HG02642 (cell line): ENCODE measurements at regions not wholly inside any gene's neighbourhood (a gene's known extent, or its start where the extent isn't known, plus 50 kb on each side); places are given as distances from the start of the nearest gene placed in this dataset.
A peak's percentile ranks its signal among the peaks of the same experiment; 100 is the strongest.

Experiments
- ATAC-seq: cut with Tn5 transposase; IDR thresholded peaks from one replicate; pipeline ENCODE4 v1.9.1; 2021; ENCODE audit warnings: mild to moderate bottlenecking; ENCODE audit not compliant: unreplicated experiment, poor library complexity

DNA sequence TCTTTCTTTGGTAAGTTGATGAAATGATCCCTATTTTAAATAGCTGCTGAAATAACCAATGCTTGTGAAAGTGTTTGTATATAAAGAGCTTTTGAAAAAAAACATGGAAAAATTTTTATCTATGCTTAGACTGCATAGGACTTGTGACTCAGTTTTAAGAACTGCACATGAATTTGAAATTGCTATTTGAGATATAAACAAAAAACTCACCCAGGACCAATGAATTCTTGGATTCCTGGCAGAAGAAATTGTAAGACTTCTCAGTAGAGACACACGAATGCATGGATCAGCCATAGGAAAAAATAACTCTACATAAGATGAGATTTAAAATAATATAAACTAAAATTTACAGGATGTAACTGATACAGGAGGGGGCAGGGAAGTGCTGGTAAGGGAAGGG lies 278.8 kb upstream of the SORCS1 start:
- no peak for ATAC-seq

DNA sequence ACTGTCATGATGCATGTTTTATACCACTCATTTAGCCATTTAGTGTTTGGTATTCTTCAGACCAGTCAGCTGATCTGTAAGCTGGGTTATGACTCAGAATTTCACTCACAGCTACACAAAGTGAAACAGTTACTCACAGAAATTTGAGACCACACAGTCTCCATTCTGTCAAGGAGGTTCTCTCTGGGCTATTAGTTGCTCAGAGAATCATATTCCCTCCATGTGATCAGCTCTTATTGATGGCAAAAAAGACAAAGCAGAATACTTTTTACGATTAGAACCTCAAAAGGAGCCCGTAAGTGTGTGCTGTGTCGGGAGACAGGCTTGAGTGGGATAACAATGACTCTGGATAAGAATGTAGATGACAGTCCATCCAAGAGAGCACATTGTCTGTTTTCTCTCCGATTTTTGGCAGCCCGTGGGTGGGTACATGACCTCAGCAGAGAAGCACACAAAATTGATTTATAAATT lies 277.6 kb upstream of the SORCS1 start:
- peak; percentile 96 for ATAC-seq

DNA sequence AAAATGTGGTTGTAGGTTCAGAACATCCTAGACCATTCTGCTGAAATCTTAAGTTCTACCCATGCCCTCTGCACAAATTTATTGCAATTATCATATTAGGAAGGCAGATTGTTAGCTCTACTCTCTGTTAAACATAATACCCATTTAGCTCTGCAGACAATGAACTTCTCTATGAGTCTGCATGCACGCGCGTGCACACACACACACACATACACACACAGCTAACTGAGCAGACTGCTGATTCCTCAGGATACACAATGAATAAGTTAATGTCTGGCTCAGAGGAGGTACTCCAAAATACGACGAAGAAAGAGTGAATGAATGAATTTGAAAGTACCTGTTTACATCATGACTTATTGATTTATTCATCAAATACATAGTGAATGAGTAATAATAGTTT lies 276.2 kb upstream of the SORCS1 start:
- no peak for ATAC-seq

DNA sequence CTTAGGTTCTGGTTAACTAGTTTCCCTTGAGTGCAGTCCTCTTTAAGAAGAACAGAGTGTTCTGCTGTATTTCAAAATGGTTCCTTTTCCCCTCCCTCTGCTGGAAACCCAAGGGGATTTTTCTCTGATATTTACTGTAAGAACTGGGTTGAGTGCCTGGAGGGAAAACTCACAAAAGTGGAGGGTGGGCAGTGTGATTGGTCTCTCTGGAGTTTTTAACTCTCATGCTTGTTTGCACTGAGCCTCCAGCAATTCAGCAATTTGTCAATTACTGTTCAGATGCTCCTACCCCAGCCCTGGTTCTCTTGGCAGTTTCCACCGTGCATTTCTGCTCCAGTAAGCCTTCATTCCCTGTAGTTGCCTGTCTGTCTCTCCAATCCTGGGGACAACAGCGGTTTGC lies 273.4 kb upstream of the SORCS1 start:
- ATAC-seq: no peak

DNA sequence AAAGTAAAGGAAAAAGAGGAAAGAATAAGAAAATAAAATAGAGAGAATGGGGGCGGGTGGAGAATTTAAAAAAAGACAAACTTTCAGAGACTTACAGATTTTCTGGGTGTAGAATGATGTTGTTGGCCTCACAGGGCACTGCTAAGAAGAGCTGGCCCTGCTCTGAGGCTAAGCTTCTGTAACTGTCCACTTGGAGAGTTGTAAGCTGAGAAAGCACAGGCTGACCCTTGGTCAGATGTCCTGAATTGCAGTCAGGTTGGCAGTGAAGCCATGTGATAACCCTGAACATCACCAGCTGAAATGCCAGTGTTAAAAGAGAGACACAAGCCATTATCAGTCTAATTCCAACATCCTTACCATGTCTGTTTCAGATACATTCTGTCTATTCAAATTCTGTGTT lies 272.1 kb upstream of the SORCS1 start:
- ATAC-seq: no peak

DNA sequence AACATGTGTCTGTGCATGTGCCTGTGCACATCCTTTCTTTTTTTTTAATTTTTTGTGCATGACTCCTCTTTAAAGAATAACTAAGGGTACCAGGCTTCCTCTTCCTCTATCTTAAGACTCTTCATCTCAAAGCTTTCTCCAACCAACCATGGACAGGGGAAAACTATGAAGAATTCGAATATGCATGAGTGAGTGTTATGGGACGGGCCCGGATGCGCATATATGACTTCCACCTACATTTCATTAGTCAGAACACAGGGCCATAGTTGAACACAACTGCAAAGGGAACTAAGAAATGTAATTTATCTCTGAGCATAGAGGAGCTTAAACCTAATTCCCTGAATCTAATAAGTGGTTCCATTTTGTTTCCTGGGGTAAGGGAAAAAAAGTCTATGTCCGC lies 270.3 kb upstream of the SORCS1 start:
- no peak for ATAC-seq

DNA sequence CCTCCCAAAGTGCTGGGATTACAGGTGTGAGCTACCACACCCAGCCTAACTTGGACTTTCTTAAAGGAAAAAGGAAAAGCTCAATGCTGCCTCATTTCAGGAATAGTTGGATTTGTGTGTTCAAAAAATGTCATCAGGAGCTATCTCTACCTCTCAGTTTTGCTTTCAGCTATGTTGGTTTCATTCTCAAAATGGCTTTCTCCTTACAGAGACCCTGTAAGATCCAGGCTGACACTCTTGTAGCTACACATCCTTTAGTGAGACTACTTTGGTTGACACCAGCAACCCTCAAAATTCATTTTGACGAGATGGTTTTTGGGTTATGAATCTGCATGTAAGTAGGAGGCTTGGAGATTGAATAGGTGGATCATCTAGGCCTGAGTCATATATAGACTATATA lies 269.7 kb upstream of the SORCS1 start:
- no peak for ATAC-seq

DNA sequence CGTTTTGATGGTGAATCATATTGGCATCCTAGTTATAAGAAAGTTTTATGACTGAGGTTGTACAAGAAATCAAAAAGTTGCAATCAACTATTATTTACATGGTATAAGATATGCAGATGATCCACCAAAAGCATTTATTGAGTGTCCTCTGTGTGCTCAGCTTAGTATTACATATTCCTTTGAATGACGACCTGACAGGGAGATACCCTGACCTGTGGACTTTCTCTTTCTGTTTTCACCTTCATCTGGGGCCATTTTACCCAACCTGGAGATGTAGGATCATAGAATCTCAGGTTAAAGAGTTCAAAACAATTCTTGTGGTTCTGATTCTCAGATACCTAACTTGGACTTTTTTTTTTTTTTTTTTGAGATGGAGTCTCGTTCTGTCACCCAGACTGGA lies 269.1 kb upstream of the SORCS1 start:
- ATAC-seq: peak; percentile 37

DNA sequence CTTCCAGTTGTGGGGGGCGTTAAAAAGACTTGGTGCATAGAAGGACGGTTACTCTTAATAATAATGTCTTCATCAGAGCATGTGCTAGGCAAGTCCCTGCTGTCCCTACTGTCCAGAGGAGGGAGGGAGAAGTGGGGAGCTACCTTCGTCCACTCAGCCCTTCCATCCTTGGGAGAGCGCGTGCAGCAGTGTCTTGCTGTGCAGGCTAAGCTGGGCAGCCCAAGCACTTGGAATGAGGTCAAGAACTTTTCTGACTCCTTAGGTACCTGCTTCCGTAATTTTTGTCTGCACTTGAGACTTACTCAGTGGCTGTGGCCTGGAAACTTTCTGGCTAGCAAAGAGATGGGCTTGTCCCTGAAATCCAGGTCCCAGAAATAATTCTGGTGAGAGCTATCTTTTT lies 265.9 kb upstream of the SORCS1 start:
- no peak for ATAC-seq

DNA sequence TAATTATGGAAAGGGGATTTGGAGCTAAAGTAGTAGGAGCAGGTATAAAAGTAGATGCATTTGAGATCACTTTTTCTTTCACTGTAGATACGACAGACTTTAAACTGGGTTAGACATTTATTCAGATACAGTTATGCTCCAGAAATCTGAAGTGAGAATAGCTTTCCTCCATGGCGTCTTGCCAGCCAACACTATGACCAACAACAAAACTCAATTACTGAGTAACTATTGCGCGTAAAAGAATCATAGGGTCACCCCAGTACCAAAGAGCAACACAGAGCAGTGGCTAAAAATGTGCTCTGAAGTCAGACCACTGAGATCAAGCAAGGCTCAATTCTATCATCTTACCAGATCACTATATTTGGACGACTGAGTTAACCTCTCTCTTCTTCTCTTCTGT lies 262.5 kb upstream of the SORCS1 start:
- no peak for ATAC-seq

DNA sequence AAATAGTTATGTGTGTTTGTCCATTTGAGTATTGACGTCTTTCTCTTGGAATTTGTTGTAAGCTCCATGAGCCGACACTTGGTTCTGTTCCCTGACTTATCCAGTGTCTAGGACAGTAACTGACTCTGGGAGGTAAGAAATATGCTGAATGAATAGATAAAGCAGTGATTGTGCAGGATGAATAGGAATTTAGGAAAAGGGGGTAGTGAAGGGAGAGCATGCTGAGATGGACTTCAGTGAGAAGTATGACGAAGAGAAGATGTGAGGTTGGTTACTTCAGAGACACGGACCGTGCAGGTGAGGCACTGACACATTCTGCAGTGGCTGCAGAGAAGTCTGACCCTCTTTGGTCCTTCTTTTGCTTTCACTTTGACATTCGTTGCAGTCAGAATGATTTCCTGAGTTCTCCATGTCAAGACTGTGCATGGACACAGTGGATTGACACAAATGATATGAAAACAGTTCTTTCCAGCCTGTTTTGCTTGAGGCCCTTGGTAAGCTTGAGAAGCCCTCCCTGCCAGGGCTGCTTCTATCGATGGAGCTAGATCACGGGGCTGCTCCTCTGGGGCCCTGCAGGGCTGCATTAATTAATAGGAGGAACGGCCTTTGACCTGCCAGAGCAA lies 261.5 kb upstream of the SORCS1 start:
- ATAC-seq: peak; percentile 67

DNA sequence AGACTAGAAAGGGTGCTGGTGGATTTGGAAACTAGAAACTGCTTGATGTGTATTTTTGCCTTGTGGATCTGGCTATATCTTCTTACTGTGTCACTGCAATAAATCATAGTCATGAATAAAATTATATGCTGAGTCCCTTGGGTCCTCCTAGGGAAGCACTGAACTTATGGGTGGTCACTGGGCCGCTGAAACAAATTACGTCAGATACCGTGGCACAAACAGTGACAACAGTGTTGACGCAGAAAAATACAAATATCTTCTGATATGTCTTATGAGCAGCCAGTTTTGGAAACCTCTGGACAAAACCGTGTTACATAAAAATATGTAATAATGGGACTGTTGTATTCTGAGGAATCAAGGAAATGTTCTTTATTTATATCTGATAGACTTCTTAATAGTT lies 260.1 kb upstream of the SORCS1 start:
- no peak for ATAC-seq

DNA sequence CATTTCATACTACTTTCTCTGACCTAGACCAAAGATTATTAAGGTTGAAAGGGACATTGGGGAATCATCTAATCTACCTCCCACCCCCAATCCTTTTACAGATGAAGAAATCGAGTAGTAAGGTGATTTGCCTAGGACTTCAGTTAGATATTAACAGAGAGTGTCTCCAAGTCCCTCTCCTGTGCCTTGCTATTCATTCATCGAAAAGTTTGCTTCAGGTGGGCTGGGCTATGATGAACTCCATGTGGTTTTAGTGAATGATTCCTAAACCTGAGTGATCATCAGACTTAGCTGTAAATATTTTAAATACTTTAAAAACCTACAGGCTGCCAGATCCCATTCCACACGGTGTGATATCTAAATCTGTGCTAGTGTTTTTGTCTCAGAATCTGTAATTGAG lies 259.4 kb upstream of the SORCS1 start:
- no peak for ATAC-seq

DNA sequence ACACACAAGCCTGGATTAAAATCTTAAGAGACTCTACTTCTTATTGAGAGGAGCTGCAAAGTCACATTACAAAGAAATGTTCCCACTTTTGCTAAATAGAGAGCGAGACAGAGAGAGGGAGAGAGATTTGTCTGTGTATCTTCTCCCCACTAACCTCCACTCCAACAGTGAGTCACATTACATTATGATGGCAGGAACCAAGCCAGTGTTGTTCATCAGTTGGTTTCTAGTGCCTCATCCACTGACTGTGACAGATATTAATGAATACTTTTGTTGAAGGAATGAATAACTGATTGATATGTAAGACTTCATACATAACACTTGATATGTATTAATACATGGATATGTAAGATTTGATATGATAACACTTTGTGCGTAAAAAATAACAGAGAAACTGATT lies 258.2 kb upstream of the SORCS1 start:
- no peak for ATAC-seq

DNA sequence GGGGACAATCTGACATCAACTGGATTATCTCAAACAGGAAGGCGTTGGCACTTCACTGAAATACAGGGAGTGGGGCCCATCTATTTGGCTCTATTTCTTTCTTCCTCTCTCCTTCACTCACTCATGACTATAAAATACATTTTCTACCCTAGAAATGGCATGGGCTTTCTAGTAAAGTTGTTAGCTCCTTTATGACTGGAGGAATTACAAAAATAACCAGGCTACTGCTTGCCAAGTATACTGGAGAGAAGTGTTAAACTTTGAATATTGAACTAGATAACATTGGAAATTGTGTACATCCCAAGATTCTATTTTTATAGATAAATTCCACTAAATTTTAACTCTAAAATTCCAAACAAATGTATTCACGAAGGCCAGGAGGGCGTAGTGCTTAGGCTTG lies 255.7 kb upstream of the SORCS1 start:
- no peak for ATAC-seq

DNA sequence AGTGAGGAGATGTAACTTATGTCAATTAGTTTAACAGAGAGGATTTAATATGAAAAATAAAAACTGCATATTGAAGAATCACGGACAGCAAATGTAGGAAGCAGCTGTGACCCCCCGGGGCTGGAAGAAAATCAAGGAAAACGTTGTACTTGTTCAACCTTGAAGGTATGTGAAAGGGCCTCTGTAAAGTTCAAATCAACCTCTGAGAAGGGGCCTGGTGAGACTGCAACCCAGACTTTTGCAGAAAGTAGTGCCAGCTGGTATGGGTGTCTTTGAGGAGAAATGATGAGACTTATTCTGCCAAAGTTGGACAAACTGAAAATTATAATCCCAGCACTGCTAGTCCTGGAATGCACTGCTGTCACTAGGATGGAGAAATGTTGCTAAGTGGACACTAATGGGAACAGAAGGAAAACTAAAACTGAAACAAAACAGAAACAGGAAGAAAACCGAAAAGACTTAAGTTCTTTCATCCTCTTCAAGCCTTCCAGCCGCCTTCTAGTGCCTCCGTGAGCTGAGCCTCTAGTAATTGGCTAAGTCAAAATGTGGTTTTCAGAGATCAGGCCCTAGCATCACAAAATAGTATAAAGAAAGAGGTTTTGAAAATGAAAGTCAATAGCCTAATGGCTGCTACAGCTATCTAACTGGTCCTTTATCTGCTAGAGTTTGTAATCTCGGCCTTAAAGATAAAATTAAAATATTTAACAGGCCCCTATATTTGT lies 253.7 kb upstream of the SORCS1 start:
- ATAC-seq: no peak

DNA sequence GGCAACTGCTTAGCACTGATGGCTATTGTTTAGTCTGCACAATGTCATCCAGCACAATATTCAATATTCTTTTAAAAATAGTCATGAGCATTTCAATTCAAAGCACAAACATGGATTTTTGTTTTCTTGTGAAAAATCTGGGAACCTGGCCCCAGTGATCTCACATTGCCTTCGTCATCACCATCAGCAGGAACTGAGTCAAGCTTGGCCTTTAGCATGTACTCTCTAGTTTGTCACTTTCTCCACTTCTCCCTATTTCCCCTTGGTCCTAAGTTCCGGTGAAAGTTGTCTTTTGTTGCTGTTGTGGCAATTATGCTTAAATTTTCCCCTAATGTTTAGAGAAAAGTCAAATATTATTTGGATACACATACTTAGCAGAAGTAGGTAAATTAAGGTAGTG lies 252.9 kb upstream of the SORCS1 start:
- no peak for ATAC-seq

DNA sequence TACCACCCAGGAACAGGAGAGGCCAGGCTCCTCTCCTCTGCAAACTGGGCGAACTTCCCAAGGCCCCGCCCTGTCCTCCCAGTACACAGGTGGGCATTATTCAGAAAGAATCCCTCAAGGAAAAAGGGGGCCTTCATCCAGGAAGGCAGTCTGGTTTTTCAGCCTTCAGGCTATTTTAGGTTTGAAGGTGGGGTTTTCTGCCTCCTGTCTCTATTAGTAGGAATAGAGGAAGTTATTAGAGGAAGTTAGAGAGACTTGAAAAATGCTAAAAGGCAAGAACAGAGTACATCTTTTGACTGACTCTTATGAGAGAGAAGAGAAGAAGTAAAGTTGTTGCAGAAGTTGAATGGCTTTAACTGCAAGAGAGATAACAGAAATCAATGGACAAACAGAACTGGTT lies 250.9 kb upstream of the SORCS1 start:
- ATAC-seq: no peak

DNA sequence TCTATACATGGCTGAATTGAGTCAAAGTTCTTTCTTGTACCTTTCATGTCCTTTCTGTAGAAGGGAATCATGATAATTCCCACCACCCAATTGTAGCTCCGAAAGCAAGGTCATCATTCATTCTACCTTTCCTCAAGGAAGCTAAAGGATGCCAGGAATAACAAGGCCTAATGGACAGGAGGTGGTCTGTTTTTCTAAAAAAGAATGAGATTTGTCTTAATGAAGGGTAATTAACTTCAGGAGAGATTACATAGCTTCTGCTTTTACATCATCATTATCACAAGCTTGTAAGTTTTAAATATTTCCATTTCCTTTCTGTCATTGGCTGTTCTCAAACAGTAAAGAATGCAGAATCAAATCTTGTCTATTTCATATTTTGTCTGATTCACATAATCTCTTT lies 249.5 kb upstream of the SORCS1 start:
- no peak for ATAC-seq

DNA sequence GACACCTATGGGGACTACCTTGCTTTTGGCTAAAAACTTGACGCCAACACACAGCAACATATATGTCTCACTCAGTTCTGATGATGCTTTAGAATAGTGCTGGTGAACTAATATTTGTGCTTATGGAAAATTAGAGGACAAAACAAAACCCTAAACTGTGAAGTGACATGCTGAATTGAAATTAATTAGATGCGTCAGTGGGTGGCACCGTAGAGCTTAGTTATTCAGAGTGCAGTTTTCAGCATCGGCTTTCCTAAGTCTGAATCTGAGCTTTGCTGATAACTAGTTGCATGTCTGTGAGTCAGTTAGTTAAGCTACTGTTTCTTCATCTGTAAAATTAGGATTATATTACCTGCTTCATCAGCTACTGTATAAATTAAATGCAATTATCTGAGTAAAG lies 245.0 kb upstream of the SORCS1 start:
- ATAC-seq: peak; percentile 72

DNA sequence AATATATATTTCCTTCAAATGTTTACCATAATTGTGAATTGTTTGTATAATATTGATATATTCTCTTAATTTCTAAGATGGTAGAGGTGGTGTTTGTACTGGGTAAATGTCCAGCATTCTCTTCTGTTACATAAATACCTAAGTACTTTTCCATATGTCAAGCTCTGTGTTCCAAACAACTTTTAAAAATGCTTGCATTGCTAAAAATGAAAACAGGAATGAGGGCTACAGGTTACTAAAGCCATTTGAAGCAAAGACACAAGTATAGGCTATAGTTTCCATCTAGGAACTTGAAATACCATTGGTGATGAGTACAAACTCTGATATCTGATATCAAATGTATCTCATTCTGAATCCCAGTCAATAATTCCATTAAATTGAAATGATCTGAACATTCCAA lies 233.6 kb upstream of the SORCS1 start:
- ATAC-seq: no peak

DNA sequence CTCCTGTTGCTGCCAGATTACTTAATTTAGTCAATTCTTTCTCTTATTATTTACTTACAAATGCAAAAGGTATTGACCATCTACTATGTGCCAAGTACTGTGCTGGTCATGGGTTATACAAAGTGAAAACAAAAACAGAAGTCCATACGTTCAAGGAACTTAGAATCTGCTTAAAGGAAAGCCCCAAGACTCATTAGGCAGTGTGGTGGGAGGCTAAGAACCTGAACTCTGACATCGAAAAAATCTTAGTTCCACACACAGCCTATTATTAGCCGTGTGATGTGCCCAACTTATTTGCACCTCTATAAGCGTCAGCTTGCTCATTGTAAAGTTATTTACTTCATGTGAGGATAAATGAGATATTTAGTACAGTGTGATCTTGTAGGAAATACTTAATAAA lies 227.4 kb upstream of the SORCS1 start:
- ATAC-seq: no peak
